ENCODE measurements at regions not wholly inside any gene's neighbourhood (a gene's known extent, or its start where the extent isn't known, plus 50 kb on each side); places are given as distances from the start of the nearest gene placed in this dataset.

- TF ChIP-seq, protein P1, sequence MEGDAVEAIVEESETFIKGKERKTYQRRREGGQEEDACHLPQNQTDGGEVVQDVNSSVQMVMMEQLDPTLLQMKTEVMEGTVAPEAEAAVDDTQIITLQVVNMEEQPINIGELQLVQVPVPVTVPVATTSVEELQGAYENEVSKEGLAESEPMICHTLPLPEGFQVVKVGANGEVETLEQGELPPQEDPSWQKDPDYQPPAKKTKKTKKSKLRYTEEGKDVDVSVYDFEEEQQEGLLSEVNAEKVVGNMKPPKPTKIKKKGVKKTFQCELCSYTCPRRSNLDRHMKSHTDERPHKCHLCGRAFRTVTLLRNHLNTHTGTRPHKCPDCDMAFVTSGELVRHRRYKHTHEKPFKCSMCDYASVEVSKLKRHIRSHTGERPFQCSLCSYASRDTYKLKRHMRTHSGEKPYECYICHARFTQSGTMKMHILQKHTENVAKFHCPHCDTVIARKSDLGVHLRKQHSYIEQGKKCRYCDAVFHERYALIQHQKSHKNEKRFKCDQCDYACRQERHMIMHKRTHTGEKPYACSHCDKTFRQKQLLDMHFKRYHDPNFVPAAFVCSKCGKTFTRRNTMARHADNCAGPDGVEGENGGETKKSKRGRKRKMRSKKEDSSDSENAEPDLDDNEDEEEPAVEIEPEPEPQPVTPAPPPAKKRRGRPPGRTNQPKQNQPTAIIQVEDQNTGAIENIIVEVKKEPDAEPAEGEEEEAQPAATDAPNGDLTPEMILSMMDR (conservative IDR thresholded peaks at IDR 0.05; ENCODE audit: low read length) = no peak
- no peak for TF ChIP-seq EZH2phosphoT487 (IDR thresholded peaks at IDR 0.05; ENCODE audit: borderline replicate concordance, low read depth, low read length)
Measured at GRCh38 chr2:136404925-136405324, 287.0 kb upstream of the CXCR4 start.
